Nephron (organoid): ENCODE measurements at regions not wholly inside any gene's neighbourhood (a gene's known extent, or its start where the extent isn't known, plus 50 kb on each side); places are given as distances from the start of the nearest gene placed in this dataset.

ENCODE experiments used
- H3K27ac Mint-ChIP-seq, 3 experiments: 2 replicates each; pipeline ENCODE4 v1.8.0; 2020; ENCODE audit warnings: mixed read lengths in 3 of 3, mild to moderate bottlenecking in 2 of 3, moderate library complexity in 1 of 3
- H3K27me3 Mint-ChIP-seq: 2 replicates; pipeline ENCODE4 v1.8.0; 2021; ENCODE audit warnings: low read depth, mild to moderate bottlenecking, moderate library complexity, mixed read lengths
- H3K36me3 Mint-ChIP-seq: 2 replicates; pipeline ENCODE4 v1.8.0; 2020; ENCODE audit warnings: low read depth, mixed read lengths
- H3K4me1 Mint-ChIP-seq: 2 replicates; pipeline ENCODE4 v1.8.0; 2020; ENCODE audit warnings: mixed read lengths
- H3K4me3 Mint-ChIP-seq, 3 experiments: 2 replicates each; pipeline ENCODE4 v1.8.0; 2020; ENCODE audit warnings: mild to moderate bottlenecking in 3 of 3, mixed read lengths in 3 of 3, moderate library complexity in 2 of 3
- H3K9me3 Mint-ChIP-seq: 2 replicates; pipeline ENCODE4 v1.8.0; 2020; ENCODE audit warnings: mixed read lengths
- CTCF ChIP-seq, 3 experiments: fragments of 200-600 bp; sonication (generic); IDR thresholded peaks; one replicate each; pipeline ENCODE4 v1.5.0; 2021; ENCODE audit warnings: antibody characterized with exemption in 3 of 3; ENCODE audit not compliant: unreplicated experiment in 3 of 3

GRCh38 chr3:187594272-187594671, 75.9 kb downstream of the SST start:
- Mint-ChIP-seq H3K9me3 (no peaks in the 10 kb centered on the region), H3K4me1 (no peaks in the 10 kb centered on the region), H3K27ac (no peak overlapping the region), H3K27me3 (peaks cover 7% of the 10 kb centered on the region), H3K4me3 (no peak overlapping the region), H3K36me3 (no peaks in the 10 kb centered on the region)
- TF ChIP-seq CTCF (IDR thresholded peaks at IDR 0.05; ENCODE audit: unreplicated experiment in 3 of 3) = no peak

GRCh38 chr3:187593451-187593850, 76.7 kb downstream of the SST start:
- no peak for TF ChIP-seq CTCF (IDR thresholded peaks at IDR 0.05; ENCODE audit: unreplicated experiment in 3 of 3)
- Mint-ChIP-seq H3K4me3 (no peak overlapping the region), H3K27me3 (peaks cover 7% of the 10 kb centered on the region), H3K27ac (no peak overlapping the region), H3K9me3 (no peaks in the 10 kb centered on the region), H3K4me1 (no peaks in the 10 kb centered on the region), H3K36me3 (no peaks in the 10 kb centered on the region)

- H3K36me3 Mint-ChIP-seq = no peaks in the 10 kb centered on the region
- H3K4me1 Mint-ChIP-seq = no peaks in the 10 kb centered on the region
These were observed 79.2 kb downstream of the SST start for GRCh38 chr3:187590861-187591576.

GRCh38 chr3:187587076-187587475, 83.1 kb downstream of the SST start:
- Mint-ChIP-seq H3K27me3 (peaks cover 7% of the 10 kb centered on the region), H3K9me3 (peaks cover 2% of the 10 kb centered on the region), H3K4me1 (no peaks in the 10 kb centered on the region), H3K36me3 (no peaks in the 10 kb centered on the region), H3K4me3 (no peak overlapping the region), H3K27ac (no peak overlapping the region)
- no peak for TF ChIP-seq CTCF (IDR thresholded peaks at IDR 0.05; ENCODE audit: unreplicated experiment in 3 of 3)

More at GRCh38 chr3:187590861-187591576, 79.2 kb downstream of the SST start:
- Mint-ChIP-seq H3K4me3 (no peak overlapping the region), H3K27ac (no peak overlapping the region), H3K27me3 (peaks cover 15% of the 10 kb centered on the region), H3K9me3 (no peaks in the 10 kb centered on the region)
- TF ChIP-seq CTCF (IDR thresholded peaks at IDR 0.05; ENCODE audit: unreplicated experiment in 3 of 3) = no peak

GRCh38 chr3:187586226-187586625, 84.0 kb downstream of the SST start:
- no peaks in the 10 kb centered on the region for H3K4me1 Mint-ChIP-seq
- no peak overlapping the region for H3K27ac Mint-ChIP-seq
- no peaks in the 10 kb centered on the region for H3K36me3 Mint-ChIP-seq
- H3K4me3 Mint-ChIP-seq = no peak overlapping the region
- peaks cover 7% of the 10 kb centered on the region for H3K27me3 Mint-ChIP-seq
- no peak for TF ChIP-seq CTCF (IDR thresholded peaks at IDR 0.05; ENCODE audit: unreplicated experiment in 3 of 3)
- H3K9me3 Mint-ChIP-seq = peaks cover 2% of the 10 kb centered on the region

- Mint-ChIP-seq H3K9me3 (no peaks in the 10 kb centered on the region), H3K4me3 (no peak overlapping the region), H3K4me1 (peaks cover 8% of the 10 kb centered on the region), H3K27ac (no peak overlapping the region), H3K36me3 (no peaks in the 10 kb centered on the region), H3K27me3 (peaks cover 6% of the 10 kb centered on the region)
- TF ChIP-seq CTCF (IDR thresholded peaks at IDR 0.05; ENCODE audit: unreplicated experiment in 3 of 3) = no peak
These were observed 97.8 kb downstream of the SST start for GRCh38 chr3:187572441-187572840.
